CD14-positive monocyte (primary cell): ENCODE measurements at regions not wholly inside any gene's neighbourhood (a gene's known extent, or its start where the extent isn't known, plus 50 kb on each side); places are given as distances from the start of the nearest gene placed in this dataset.

ENCODE experiments used
- DNase-seq, 3 donors: peaks; one replicate each; pipeline ENCODE4 v3.0.0-alpha.2; 2011 to 2022
- H2AFZ ChIP-seq: 2 replicates; pipeline ENCODE4 v1.6.0; 2012; ENCODE audit warnings: mild to moderate bottlenecking, low read depth, low read length, inconsistent platforms; ENCODE audit not compliant: insufficient read depth, poor library complexity, severe bottlenecking
- H3K27ac ChIP-seq, 2 donors: 1 replicate in 1 of 2; 2 replicates in 1 of 2; pipeline ENCODE4 v1.5.1; 2012 to 2013; ENCODE audit warnings: low read length in 2 of 2, control low read depth in 1 of 2, inconsistent platforms in 1 of 2, low read depth in 1 of 2, mild to moderate bottlenecking in 1 of 2
- H3K27me3 ChIP-seq, 2 donors: one replicate each; pipeline versions ENCODE4 v1.6.0 to v1.6.1; 2011 to 2013; ENCODE audit warnings: low read length in 2 of 2; ENCODE audit not compliant: control insufficient read depth in 2 of 2, insufficient read depth in 2 of 2
- H3K36me3 ChIP-seq, 2 donors: replicated peaks in 1 of 2; 1 replicate in 1 of 2; 2 replicates in 1 of 2; pipeline versions ENCODE4 v1.5.1 to v1.6.1; 2012 to 2013; ENCODE audit warnings: low read length in 2 of 2, control low read depth in 1 of 2, inconsistent platforms in 1 of 2, mild to moderate bottlenecking in 1 of 2; ENCODE audit not compliant: insufficient read depth in 2 of 2, control insufficient read depth in 1 of 2
- H3K4me1 ChIP-seq, 2 donors: 1 replicate in 1 of 2; 2 replicates in 1 of 2; pipeline versions ENCODE4 v1.5.1 to v1.6.1; 2012 to 2013; ENCODE audit warnings: low read length in 2 of 2, control low read depth in 1 of 2, inconsistent platforms in 1 of 2, mild to moderate bottlenecking in 1 of 2, moderate library complexity in 1 of 2; ENCODE audit not compliant: insufficient read depth in 2 of 2, control insufficient read depth in 1 of 2
- H3K4me2 ChIP-seq: replicated peaks from 2 replicates; pipeline ENCODE3; 2012; ENCODE audit warnings: low read length, moderate library complexity, mild to moderate bottlenecking; ENCODE audit not compliant: poor library complexity, severe bottlenecking; ENCODE audit errors: extremely low read depth
- H3K4me3 ChIP-seq, 3 experiments: fragments of 200-600 bp in 1 of 3; sonication (generic) in 1 of 3; replicated peaks in 1 of 3; 1 replicate in 2 of 3; 2 replicates in 1 of 3; pipeline ENCODE4 v1.5.1; 2011 to 2013; ENCODE audit warnings: low read length in 3 of 3, mild to moderate bottlenecking in 3 of 3, control low read depth in 2 of 3, low read depth in 2 of 3, inconsistent platforms in 1 of 3, moderate library complexity in 1 of 3
- H3K79me2 ChIP-seq: 2 replicates; pipeline ENCODE4 v1.6.0; 2012; ENCODE audit warnings: mild to moderate bottlenecking, control low read depth, inconsistent platforms, low read length, moderate library complexity; ENCODE audit not compliant: insufficient read depth
- H3K9ac ChIP-seq: 2 replicates; pipeline ENCODE4 v1.6.0; 2017; ENCODE audit warnings: low read length, mild to moderate bottlenecking; ENCODE audit not compliant: insufficient read depth, poor library complexity, severe bottlenecking
- H3K9me3 ChIP-seq, 2 donors: replicated peaks in 1 of 2; 1 replicate in 1 of 2; 2 replicates in 1 of 2; pipeline versions ENCODE4 v1.5.1 to v1.6.1; 2012 to 2013; ENCODE audit warnings: low read length in 2 of 2, control low read depth in 1 of 2; ENCODE audit not compliant: control insufficient read depth in 1 of 2, insufficient read depth in 1 of 2
- H4K20me1 ChIP-seq: 2 replicates; pipeline ENCODE4 v1.6.0; 2012; ENCODE audit warnings: mild to moderate bottlenecking, low read length, control low read depth, moderate library complexity; ENCODE audit not compliant: insufficient read depth
- H3K27ac Mint-ChIP-seq, 7 donors: one replicate each; pipeline ENCODE4 v1.8.0; 2020; ENCODE audit warnings: mild to moderate bottlenecking in 7 of 7, mixed read lengths in 7 of 7, moderate library complexity in 6 of 7, inconsistent platforms in 2 of 7
- H3K27me3 Mint-ChIP-seq, 3 donors: one replicate each; pipeline ENCODE4 v1.8.0; 2021 to 2022; ENCODE audit warnings: low read depth in 3 of 3, mild to moderate bottlenecking in 3 of 3, mixed read lengths in 3 of 3, moderate library complexity in 3 of 3, inconsistent platforms in 1 of 3
- H3K36me3 Mint-ChIP-seq, 2 donors: one replicate each; pipeline ENCODE4 v1.8.0; 2020; ENCODE audit warnings: mixed read lengths in 2 of 2, inconsistent platforms in 1 of 2, mild to moderate bottlenecking in 1 of 2
- H3K4me1 Mint-ChIP-seq: one replicate; pipeline ENCODE4 v1.8.0; 2020; ENCODE audit warnings: mild to moderate bottlenecking, mixed read lengths
- H3K4me3 Mint-ChIP-seq, 2 donors: one replicate each; pipeline ENCODE4 v1.8.0; 2020; ENCODE audit warnings: mild to moderate bottlenecking in 2 of 2, mixed read lengths in 2 of 2, moderate library complexity in 1 of 2
- H3K9me3 Mint-ChIP-seq, 7 donors: one replicate each; pipeline ENCODE4 v1.8.0; 2020 to 2022; ENCODE audit warnings: mixed read lengths in 7 of 7, mild to moderate bottlenecking in 6 of 7, moderate library complexity in 6 of 7, inconsistent platforms in 2 of 7
- CTCF ChIP-seq: fragments of 200-600 bp; IDR thresholded peaks from one replicate; pipeline ENCODE4 v1.8.0; 2022; ENCODE audit warnings: antibody characterized with exemption, mild to moderate bottlenecking
- WGBS: methylation state at CpG from one replicate; pipeline ENCODE4 v1.1.5; 2013; ENCODE audit warnings: missing lambda C conversion rate; ENCODE audit not compliant: insufficient coverage; 5-methylcytosine and 5-hydroxymethylcytosine counted together
- intact Hi-C, 2 donors: fragments of 100-400 bp; cut with micrococcal nuclease; formaldehyde crosslinking; loops; one replicate each; pipeline versions ENCODE4 v1.15.0 to v1.15.1; 2023

- no peak overlapping the region for H3K4me2 ChIP-seq
- no peak overlapping the region for H3K27ac ChIP-seq
- no peaks in the 10 kb centered on the region for H3K79me2 ChIP-seq
- intact Hi-C loops, result no loop called here
- no peaks in the 10 kb centered on the region for H3K4me1 ChIP-seq
- Mint-ChIP-seq H3K27me3 (no peaks in the 10 kb centered on the region), H3K9me3 (peaks cover 0 to 6% (median 2%) of the 10 kb centered on the region in 7 donors), H3K27ac (no peak overlapping the region), H3K4me1 (no peaks in the 10 kb centered on the region), H3K4me3 (no peak overlapping the region), H3K36me3 (no peaks in the 10 kb centered on the region)
- H3K4me3 ChIP-seq, result no peak overlapping the region
- H3K36me3 ChIP-seq, result no peaks in the 10 kb centered on the region
- H3K9me3 ChIP-seq, result peaks cover 0 to 9% of the 10 kb centered on the region in 2 donors
- no peak overlapping the region for H2AFZ ChIP-seq
- no peak overlapping the region for H3K9ac ChIP-seq
- WGBS, result no CpG with 5 or more reads among the region's 5 CpGs
- H4K20me1 ChIP-seq, result no peaks in the 10 kb centered on the region
- H3K27me3 ChIP-seq, result no peaks in the 10 kb centered on the region
- TF ChIP-seq CTCF, result no peak
- no peak for DNase-seq
Observed at GRCh38 chr13:104491916-104492315, 1425.7 kb upstream of the SLC10A2 start.

- WGBS, result no CpG with 5 or more reads among the region's 1 CpG
- no peak for TF ChIP-seq CTCF
- Histone ChIP-seq H3K27ac (no peak overlapping the region), H3K79me2 (no peaks in the 10 kb centered on the region), H3K36me3 (no peaks in the 10 kb centered on the region), H2AFZ (no peak overlapping the region), H3K4me2 (no peak overlapping the region), H3K27me3 (no peaks in the 10 kb centered on the region), H3K9ac (no peak overlapping the region), H4K20me1 (no peaks in the 10 kb centered on the region), H3K4me1 (no peaks in the 10 kb centered on the region), H3K4me3 (no peak overlapping the region), H3K9me3 (peaks cover 8 to 14% of the 10 kb centered on the region in 2 donors)
- Mint-ChIP-seq H3K27me3 (no peaks in the 10 kb centered on the region), H3K27ac (no peak overlapping the region), H3K4me3 (no peak overlapping the region), H3K9me3 (peaks cover 0 to 4% (median 0%) of the 10 kb centered on the region in 7 donors), H3K36me3 (no peaks in the 10 kb centered on the region), H3K4me1 (no peaks in the 10 kb centered on the region)
- no peak for DNase-seq
- intact Hi-C loops, result no loop called here
Observed at GRCh38 chr13:104487006-104487405, 1420.8 kb upstream of the SLC10A2 start.
